ENCODE measurements at regions not wholly inside any gene's neighbourhood (a gene's known extent, or its start where the extent isn't known, plus 50 kb on each side); places are given as distances from the start of the nearest gene placed in this dataset.

DNA sequence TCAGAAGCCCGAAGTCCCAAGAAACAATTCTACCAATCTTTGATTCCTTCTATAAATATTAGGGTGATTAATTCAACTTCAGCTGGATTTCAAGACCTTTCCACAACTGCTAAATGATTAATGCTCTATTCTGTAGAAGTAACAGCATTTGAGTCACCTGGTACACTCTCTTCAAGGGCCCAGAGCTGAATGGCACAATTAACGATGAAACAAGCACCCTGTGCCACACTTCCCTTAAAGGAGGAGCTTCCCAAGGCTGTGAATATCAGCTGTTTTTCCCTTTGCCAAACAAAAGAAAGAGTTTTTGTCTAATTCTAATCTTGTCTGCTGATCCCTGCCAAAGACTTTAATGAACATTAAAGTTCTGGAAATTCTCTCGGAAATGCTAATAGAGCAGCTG is 56.0 kb downstream of the BOD1L2 start:
- TF ChIP-seq TAF1 (IDR thresholded peaks at IDR 0.05; ENCODE audit: low read depth), result no peak
- TF ChIP-seq, protein P1, sequence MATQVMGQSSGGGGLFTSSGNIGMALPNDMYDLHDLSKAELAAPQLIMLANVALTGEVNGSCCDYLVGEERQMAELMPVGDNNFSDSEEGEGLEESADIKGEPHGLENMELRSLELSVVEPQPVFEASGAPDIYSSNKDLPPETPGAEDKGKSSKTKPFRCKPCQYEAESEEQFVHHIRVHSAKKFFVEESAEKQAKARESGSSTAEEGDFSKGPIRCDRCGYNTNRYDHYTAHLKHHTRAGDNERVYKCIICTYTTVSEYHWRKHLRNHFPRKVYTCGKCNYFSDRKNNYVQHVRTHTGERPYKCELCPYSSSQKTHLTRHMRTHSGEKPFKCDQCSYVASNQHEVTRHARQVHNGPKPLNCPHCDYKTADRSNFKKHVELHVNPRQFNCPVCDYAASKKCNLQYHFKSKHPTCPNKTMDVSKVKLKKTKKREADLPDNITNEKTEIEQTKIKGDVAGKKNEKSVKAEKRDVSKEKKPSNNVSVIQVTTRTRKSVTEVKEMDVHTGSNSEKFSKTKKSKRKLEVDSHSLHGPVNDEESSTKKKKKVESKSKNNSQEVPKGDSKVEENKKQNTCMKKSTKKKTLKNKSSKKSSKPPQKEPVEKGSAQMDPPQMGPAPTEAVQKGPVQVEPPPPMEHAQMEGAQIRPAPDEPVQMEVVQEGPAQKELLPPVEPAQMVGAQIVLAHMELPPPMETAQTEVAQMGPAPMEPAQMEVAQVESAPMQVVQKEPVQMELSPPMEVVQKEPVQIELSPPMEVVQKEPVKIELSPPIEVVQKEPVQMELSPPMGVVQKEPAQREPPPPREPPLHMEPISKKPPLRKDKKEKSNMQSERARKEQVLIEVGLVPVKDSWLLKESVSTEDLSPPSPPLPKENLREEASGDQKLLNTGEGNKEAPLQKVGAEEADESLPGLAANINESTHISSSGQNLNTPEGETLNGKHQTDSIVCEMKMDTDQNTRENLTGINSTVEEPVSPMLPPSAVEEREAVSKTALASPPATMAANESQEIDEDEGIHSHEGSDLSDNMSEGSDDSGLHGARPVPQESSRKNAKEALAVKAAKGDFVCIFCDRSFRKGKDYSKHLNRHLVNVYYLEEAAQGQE (IDR thresholded peaks at IDR 0.05; ENCODE audit: low read depth), result no peak

DNA sequence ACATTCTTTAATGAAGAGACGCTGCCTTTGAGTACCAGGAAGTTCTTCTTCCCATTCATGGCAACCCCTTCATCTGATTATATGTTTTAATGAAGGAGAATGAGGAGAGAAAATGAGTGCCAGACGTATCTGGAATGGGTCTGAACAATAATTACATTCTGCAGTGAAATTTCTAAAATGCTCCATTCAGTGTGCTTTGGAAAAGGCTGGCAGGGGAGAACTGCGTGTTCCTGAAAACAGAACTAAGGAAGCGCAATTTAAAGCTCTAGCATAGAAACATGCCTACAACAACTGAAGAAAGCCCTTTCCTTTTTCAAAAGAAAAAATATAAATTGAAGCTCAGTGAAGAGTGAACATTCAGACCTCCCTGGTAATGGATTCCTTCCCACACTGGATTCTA is 58.8 kb downstream of the BOD1L2 start:
- TF ChIP-seq, protein P1 (IDR thresholded peaks at IDR 0.05; ENCODE audit: low read depth), result no peak
- TF ChIP-seq EP300 (IDR thresholded peaks at IDR 0.05; ENCODE audit: borderline replicate concordance) (no peak), RAD21 (IDR thresholded peaks at IDR 0.05; ENCODE audit: low read depth) (no peak), TAF1 (IDR thresholded peaks at IDR 0.05; ENCODE audit: low read depth) (no peak), NFIC (IDR thresholded peaks at IDR 0.05) (no peak), EGR1 (IDR thresholded peaks at IDR 0.05) (no peak), CEBPB (IDR thresholded peaks at IDR 0.05) (no peak), FOXM1 (IDR thresholded peaks at IDR 0.05; ENCODE audit: borderline replicate concordance, low read depth) (no peak), TEAD4 (IDR thresholded peaks at IDR 0.05) (no peak), CREB1 (IDR thresholded peaks at IDR 0.05; ENCODE audit: low read depth) (no peak), ZBTB7A (IDR thresholded peaks at IDR 0.05; ENCODE audit: low read depth) (no peak), TCF12 (IDR thresholded peaks at IDR 0.05; ENCODE audit: low read depth) (no peak), YY1 (IDR thresholded peaks at IDR 0.05; ENCODE audit: low read depth) (no peak)
- TF ChIP-seq, protein P2, sequence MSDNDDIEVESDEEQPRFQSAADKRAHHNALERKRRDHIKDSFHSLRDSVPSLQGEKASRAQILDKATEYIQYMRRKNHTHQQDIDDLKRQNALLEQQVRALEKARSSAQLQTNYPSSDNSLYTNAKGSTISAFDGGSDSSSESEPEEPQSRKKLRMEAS (IDR thresholded peaks at IDR 0.05), result no peak
- TF ChIP-seq, protein P3, sequence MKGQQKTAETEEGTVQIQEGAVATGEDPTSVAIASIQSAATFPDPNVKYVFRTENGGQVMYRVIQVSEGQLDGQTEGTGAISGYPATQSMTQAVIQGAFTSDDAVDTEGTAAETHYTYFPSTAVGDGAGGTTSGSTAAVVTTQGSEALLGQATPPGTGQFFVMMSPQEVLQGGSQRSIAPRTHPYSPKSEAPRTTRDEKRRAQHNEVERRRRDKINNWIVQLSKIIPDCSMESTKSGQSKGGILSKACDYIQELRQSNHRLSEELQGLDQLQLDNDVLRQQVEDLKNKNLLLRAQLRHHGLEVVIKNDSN (IDR thresholded peaks at IDR 0.05), result no peak

DNA sequence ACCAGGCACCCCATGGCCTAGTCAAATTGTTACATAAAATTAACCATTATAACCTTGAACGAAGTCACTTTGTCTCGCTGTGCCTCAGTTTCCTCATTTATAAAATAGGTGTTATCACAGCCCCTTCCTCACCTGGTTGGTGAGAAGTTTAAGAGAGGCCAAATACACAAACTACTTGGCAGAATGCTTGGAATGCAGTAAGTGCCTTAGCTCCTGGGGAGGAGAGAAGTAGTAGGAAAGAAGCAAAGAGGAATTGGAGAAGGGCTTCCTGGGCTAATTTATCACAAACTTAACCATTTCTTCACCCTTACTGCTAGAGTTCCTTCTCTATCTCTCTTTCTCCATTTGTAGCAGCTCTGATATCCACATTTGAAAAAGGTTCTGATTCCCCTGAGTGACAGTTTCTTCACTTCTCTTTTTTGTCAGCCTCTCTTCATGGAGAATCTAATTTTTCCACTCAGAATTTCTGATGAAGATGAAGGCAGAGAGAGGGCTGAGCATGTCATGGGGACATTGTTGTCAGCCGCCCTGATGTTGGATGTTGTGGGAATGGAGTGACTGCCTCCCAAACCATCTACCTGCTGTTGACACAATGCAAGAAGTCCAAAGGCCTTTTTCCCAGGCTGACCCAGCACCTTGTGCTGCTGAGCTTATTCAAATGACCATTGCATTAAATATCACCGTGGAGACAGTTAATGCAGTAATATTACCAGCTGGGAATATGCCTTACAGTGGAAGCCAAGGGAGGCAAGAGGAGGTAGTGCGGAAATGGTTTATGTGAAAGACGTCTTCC is 60.4 kb downstream of the BOD1L2 start:
- TF ChIP-seq TAF1 (IDR thresholded peaks at IDR 0.05; ENCODE audit: low read depth) (no peak), TEAD4 (IDR thresholded peaks at IDR 0.05) (peak; percentile 58; the same call in 1 of the 2 replicates)

DNA sequence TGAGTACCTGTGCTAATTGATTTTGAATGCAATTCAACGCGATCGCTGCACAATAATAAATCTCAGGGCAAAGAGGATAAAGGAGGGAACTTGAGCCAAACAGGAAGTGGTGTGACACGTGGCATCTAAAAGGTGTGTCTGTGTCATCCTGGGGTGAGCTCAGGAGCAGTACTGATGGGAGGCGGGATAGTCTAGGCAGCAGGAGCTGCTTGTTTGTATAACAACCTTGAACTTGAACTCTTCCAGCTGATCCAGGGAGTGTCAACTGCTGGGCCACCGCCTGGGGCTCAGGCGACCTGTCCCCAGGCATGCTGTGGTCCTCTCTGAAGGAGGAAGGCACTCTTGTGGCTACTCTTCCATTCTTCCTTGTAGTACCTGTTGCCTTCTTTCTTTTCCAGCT is 61.2 kb downstream of the BOD1L2 start:
- TF ChIP-seq, protein P2 (IDR thresholded peaks at IDR 0.05), result no peak
- no peak for TF ChIP-seq EP300 (IDR thresholded peaks at IDR 0.05; ENCODE audit: borderline replicate concordance)
- no peak for TF ChIP-seq RAD21 (IDR thresholded peaks at IDR 0.05; ENCODE audit: low read depth)
- no peak for TF ChIP-seq EGR1 (IDR thresholded peaks at IDR 0.05)
- no peak for TF ChIP-seq TAF1 (IDR thresholded peaks at IDR 0.05; ENCODE audit: low read depth)
- no peak for TF ChIP-seq FOXM1 (IDR thresholded peaks at IDR 0.05; ENCODE audit: borderline replicate concordance, low read depth)
- TF ChIP-seq NFIC (IDR thresholded peaks at IDR 0.05), result no peak
- TF ChIP-seq CREB1 (IDR thresholded peaks at IDR 0.05; ENCODE audit: low read depth), result no peak
- TF ChIP-seq, protein P3 (IDR thresholded peaks at IDR 0.05), result no peak
- no peak for TF ChIP-seq TEAD4 (IDR thresholded peaks at IDR 0.05)
- TF ChIP-seq TCF12 (IDR thresholded peaks at IDR 0.05; ENCODE audit: low read depth), result no peak
- TF ChIP-seq ZBTB7A (IDR thresholded peaks at IDR 0.05; ENCODE audit: low read depth), result no peak
- TF ChIP-seq YY1 (IDR thresholded peaks at IDR 0.05; ENCODE audit: low read depth), result no peak
- TF ChIP-seq CEBPB (IDR thresholded peaks at IDR 0.05), result no peak
- TF ChIP-seq, protein P1 (IDR thresholded peaks at IDR 0.05; ENCODE audit: low read depth), result no peak

DNA sequence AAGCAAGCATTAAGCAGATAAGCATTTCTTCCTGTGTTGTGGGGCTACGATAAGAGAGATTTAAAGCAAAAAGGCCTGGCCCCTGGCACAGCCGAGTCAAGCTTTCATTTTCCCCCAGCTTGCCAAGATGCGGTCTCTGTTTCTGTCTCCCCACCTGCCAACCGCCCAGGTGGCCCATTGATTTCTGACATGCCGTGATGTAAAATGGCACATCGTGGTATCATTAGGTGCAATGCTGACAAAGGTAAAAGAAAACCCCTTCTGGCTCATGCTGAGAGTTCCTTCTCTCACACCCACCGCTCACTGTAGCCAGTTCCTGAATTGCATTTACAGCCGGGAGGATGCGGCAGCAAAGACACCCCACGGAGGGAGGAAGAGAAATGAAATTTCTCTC is 62.8 kb downstream of the BOD1L2 start:
- no peak for TF ChIP-seq TEAD4 (IDR thresholded peaks at IDR 0.05)
- TF ChIP-seq CEBPB (IDR thresholded peaks at IDR 0.05), result no peak
- TF ChIP-seq, protein P2 (IDR thresholded peaks at IDR 0.05), result no peak
- TF ChIP-seq TAF1 (IDR thresholded peaks at IDR 0.05; ENCODE audit: low read depth), result no peak
- no peak for TF ChIP-seq FOXM1 (IDR thresholded peaks at IDR 0.05; ENCODE audit: borderline replicate concordance, low read depth)
- TF ChIP-seq EP300 (IDR thresholded peaks at IDR 0.05; ENCODE audit: borderline replicate concordance), result no peak
- TF ChIP-seq NFIC (IDR thresholded peaks at IDR 0.05), result no peak
- TF ChIP-seq CREB1 (IDR thresholded peaks at IDR 0.05; ENCODE audit: low read depth), result no peak
- TF ChIP-seq, protein P1 (IDR thresholded peaks at IDR 0.05; ENCODE audit: low read depth), result no peak
- TF ChIP-seq TCF12 (IDR thresholded peaks at IDR 0.05; ENCODE audit: low read depth), result no peak
- no peak for TF ChIP-seq YY1 (IDR thresholded peaks at IDR 0.05; ENCODE audit: low read depth)
- TF ChIP-seq, protein P3 (IDR thresholded peaks at IDR 0.05), result no peak
- no peak for TF ChIP-seq RAD21 (IDR thresholded peaks at IDR 0.05; ENCODE audit: low read depth)
- TF ChIP-seq EGR1 (IDR thresholded peaks at IDR 0.05), result no peak
- no peak for TF ChIP-seq ZBTB7A (IDR thresholded peaks at IDR 0.05; ENCODE audit: low read depth)
